ENCODE measurements at regions not wholly inside any gene's neighbourhood (a gene's known extent, or its start where the extent isn't known, plus 50 kb on each side); places are given as distances from the start of the nearest gene placed in this dataset.

DNA sequence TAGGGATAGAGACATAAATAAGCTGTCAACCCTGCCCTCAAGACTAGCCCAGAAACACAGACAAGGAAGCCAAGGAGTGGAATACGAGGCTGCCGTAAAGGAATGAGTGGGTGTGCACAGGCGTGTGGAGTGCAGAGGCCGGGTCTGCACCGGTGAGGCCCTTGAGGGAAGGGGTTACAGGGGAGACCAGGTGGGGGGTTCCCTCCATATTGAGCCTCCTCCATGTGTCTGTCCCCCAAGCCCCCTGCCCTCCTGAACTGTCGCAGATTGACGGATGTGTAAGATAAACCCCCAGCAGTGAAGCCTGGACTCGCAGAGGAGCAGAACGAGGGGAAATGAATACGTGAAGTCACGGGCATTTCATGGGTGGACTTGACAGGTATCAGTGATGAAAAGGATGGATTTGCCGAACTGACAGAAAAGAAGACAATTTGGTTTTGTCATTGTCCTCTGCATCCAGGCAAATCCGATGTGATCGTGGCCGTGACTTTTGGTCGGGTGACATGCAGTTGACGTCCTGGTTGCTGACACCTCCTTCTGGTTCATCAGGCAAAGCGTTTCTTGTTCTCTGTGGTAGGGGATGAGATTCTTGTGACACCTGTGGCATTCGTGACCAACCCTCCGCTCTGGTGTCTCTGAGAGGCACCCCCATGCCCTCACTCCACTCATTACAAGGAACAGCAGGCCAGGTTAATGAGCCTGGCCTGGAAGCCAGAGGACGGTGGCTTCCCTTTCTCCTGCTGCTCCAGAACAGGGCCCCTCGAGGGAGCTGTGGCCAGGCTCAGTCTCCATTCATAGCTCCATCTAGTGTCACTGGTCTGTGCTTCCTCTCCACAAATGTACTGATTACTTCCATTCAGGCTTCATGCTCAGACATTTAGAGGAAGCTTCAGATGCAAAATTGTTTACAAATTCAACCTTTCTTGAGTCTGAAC is 223.1 kb upstream of the B3GAT1 start:
- Mint-ChIP-seq H3K36me3 (ENCODE audit: low read depth) (no peaks in the 10 kb centered on the region), H3K9me3 (no peaks in the 10 kb centered on the region), H3K27me3 (no peaks in the 10 kb centered on the region), H3K27ac (no peak overlapping the region), H3K4me3 (no peak overlapping the region), H3K4me1 (ENCODE audit: low read depth) (no peaks in the 10 kb centered on the region)
- no peak for DNase-seq

DNA sequence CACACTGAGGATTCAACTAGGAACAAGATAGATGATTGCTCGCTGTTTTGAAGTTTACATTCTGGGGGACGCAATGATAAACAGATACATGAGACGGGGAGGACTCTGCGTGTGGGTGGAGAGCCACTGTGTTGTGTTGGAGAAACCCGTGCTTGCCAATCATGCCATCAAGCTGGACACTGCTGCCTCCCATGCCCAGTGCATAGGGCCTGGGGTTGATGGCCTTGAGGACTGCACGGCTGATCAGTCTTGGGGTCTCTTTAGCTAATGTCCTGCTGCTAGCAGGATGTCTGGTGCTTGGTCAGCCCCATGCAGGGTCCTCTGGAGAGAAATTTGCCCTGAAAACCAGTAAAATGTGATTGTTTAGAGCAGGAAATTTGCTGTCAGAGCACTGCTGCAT is 221.2 kb upstream of the B3GAT1 start:
- H3K4me1 Mint-ChIP-seq (ENCODE audit: low read depth), result no peaks in the 10 kb centered on the region
- no peak overlapping the region for H3K27ac Mint-ChIP-seq
- no peak overlapping the region for H3K4me3 Mint-ChIP-seq
- no peaks in the 10 kb centered on the region for H3K9me3 Mint-ChIP-seq
- H3K36me3 Mint-ChIP-seq (ENCODE audit: low read depth), result no peaks in the 10 kb centered on the region
- DNase-seq, result no peak
- H3K27me3 Mint-ChIP-seq, result peaks cover 5% of the 10 kb centered on the region

DNA sequence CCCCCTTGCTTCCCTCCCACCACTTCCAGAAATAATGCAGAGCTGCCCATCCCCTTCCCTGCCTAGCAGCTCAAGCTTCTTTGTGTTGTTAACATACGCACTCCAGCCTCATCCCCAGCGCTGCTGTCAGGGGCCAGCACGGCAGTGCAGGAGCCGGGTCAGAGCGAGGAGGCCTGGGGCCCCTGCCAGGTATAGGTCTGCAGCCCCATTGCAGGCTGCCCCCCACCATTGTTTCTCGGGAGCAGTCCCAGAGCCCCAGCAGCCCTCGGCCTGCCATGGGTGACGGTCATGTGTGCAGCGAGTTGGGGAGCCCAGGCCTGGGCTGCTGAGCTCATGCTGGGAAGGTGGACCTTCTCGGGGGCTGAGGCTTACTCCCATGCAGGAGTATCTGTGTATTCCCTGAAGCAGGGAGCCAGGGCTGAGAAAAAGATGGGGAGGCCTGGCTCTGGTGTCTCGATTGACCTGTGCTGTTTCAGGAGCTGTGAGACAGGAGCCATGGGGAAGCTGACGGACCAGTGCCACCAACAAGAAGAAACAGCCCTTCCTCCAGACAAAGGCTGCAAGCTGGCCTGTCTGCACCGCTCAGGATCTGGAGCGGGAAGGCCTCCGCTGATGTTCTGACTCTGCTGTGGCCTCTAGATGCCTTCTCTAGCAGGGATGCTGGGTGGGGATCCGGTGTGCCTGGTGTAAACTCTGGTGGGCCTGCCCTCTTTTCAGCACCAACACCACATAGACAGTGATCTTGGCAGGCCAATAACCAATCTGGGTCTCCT is 220.5 kb upstream of the B3GAT1 start:
- H3K27me3 Mint-ChIP-seq, result peaks cover 5% of the 10 kb centered on the region

GRCh38 chr11:134630861-134631260 is 218.8 kb upstream of the B3GAT1 start:
- H3K4me1 Mint-ChIP-seq (ENCODE audit: low read depth), result no peaks in the 10 kb centered on the region
- DNase-seq, result no peak
- H3K27ac Mint-ChIP-seq, result no peak overlapping the region
- no peaks in the 10 kb centered on the region for H3K36me3 Mint-ChIP-seq (ENCODE audit: low read depth)
- H3K9me3 Mint-ChIP-seq, result no peaks in the 10 kb centered on the region
- H3K27me3 Mint-ChIP-seq, result peaks cover 5% of the 10 kb centered on the region
- no peak overlapping the region for H3K4me3 Mint-ChIP-seq

More for the DNA sequence above, 220.5 kb upstream of the B3GAT1 start:
- no peaks in the 10 kb centered on the region for H3K9me3 Mint-ChIP-seq
- H3K36me3 Mint-ChIP-seq (ENCODE audit: low read depth), result no peaks in the 10 kb centered on the region
- no peaks in the 10 kb centered on the region for H3K4me1 Mint-ChIP-seq (ENCODE audit: low read depth)
- no peak for DNase-seq
- H3K27ac Mint-ChIP-seq, result no peak overlapping the region
- H3K4me3 Mint-ChIP-seq, result no peak overlapping the region

GRCh38 chr11:134628426-134628825 is 216.4 kb upstream of the B3GAT1 start:
- no peak for DNase-seq
- Mint-ChIP-seq H3K4me1 (ENCODE audit: low read depth) (no peaks in the 10 kb centered on the region), H3K27me3 (peaks cover 23% of the 10 kb centered on the region), H3K4me3 (no peak overlapping the region), H3K27ac (no peak overlapping the region), H3K9me3 (no peaks in the 10 kb centered on the region), H3K36me3 (ENCODE audit: low read depth) (no peaks in the 10 kb centered on the region)

GRCh38 chr11:134626032-134626431 is 214.0 kb upstream of the B3GAT1 start:
- Mint-ChIP-seq H3K27me3 (peaks cover 32% of the 10 kb centered on the region), H3K4me1 (ENCODE audit: low read depth) (no peaks in the 10 kb centered on the region), H3K27ac (no peak overlapping the region), H3K4me3 (no peak overlapping the region), H3K36me3 (ENCODE audit: low read depth) (no peaks in the 10 kb centered on the region), H3K9me3 (no peaks in the 10 kb centered on the region)
- no peak for DNase-seq

DNA sequence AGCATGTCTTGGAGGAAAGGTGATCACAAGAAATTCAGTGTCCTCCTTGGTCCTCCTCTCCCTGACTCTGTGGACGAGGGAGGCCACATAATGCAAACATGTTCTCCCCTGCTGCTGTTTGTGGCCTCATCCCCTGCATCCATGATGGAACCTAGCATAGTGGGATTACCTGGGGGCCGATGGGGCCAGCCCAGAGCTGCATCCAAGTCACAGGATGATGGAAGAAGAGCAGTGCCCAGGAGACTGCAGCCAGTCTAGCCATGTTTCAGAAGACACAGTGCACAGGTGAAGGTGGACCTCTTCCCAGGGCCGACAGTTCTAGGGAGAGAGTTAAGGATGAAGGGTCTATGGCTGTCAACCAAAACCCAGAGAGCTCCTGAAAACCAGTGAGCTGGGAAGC is 213.6 kb upstream of the B3GAT1 start:
- no peak overlapping the region for H3K27ac Mint-ChIP-seq
- no peak overlapping the region for H3K4me3 Mint-ChIP-seq
- no peaks in the 10 kb centered on the region for H3K4me1 Mint-ChIP-seq (ENCODE audit: low read depth)
- no peaks in the 10 kb centered on the region for H3K9me3 Mint-ChIP-seq
- DNase-seq, result no peak
- H3K27me3 Mint-ChIP-seq, result peaks cover 33% of the 10 kb centered on the region
- no peaks in the 10 kb centered on the region for H3K36me3 Mint-ChIP-seq (ENCODE audit: low read depth)

DNA sequence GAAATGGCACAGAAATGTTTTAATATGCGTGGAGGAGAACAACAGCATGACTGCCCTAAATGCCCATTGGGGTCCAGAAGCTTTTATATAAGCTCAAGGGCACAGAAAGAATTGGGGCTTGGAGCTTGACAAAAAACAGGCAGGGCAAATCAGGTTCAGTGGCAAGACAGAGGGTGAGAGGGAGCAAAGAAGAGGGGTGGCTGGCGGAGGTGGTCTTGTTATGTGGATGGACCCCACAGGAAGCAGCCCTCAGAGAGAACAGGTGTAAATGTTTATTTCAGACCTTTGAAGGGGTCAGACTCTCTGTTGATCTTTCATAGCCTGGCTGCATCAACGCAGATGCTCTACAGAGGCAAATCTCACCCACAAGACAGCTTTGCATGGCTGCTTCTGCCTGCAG is 213.1 kb upstream of the B3GAT1 start:
- Mint-ChIP-seq H3K27me3 (peaks cover 33% of the 10 kb centered on the region), H3K36me3 (ENCODE audit: low read depth) (no peaks in the 10 kb centered on the region), H3K9me3 (no peaks in the 10 kb centered on the region), H3K4me3 (no peak overlapping the region), H3K27ac (no peak overlapping the region), H3K4me1 (ENCODE audit: low read depth) (no peaks in the 10 kb centered on the region)
- no peak for DNase-seq

GRCh38 chr11:134624166-134624920 is 212.3 kb upstream of the B3GAT1 start:
- peaks cover 33% of the 10 kb centered on the region for H3K27me3 Mint-ChIP-seq
- no peak overlapping the region for H3K27ac Mint-ChIP-seq
- no peaks in the 10 kb centered on the region for H3K36me3 Mint-ChIP-seq (ENCODE audit: low read depth)
- DNase-seq, result no peak
- no peak overlapping the region for H3K4me3 Mint-ChIP-seq
- no peaks in the 10 kb centered on the region for H3K9me3 Mint-ChIP-seq
- H3K4me1 Mint-ChIP-seq (ENCODE audit: low read depth), result no peaks in the 10 kb centered on the region

DNA sequence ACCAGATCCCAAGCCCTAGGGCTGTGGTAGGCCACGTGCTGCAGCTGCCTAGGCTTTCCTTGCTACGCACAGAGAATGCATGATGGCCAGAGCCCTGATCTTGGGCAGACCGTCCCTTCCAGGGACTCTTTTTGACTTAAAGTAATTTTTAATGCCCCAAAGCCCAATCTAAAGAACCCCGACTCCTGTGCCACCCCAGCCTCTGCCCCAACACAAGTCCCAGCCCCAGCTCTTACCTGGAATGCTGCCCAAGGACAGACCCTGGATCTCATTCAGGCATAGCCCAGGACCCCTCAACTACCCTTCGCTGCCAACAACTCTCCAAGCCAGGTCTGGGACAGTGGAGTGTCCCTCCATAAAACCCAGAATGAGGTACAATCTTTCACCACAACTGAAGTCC is 211.7 kb upstream of the B3GAT1 start:
- H3K9me3 Mint-ChIP-seq, result no peaks in the 10 kb centered on the region
- H3K27me3 Mint-ChIP-seq, result peaks cover 30% of the 10 kb centered on the region
- no peaks in the 10 kb centered on the region for H3K4me1 Mint-ChIP-seq (ENCODE audit: low read depth)
- no peaks in the 10 kb centered on the region for H3K36me3 Mint-ChIP-seq (ENCODE audit: low read depth)
- no peak overlapping the region for H3K27ac Mint-ChIP-seq
- DNase-seq, result no peak
- no peak overlapping the region for H3K4me3 Mint-ChIP-seq

- DNase-seq, result no peak
- H3K36me3 Mint-ChIP-seq (ENCODE audit: low read depth), result no peaks in the 10 kb centered on the region
- peaks cover 28% of the 10 kb centered on the region for H3K27me3 Mint-ChIP-seq
- no peaks in the 10 kb centered on the region for H3K9me3 Mint-ChIP-seq
- H3K27ac Mint-ChIP-seq, result no peak overlapping the region
- no peaks in the 10 kb centered on the region for H3K4me1 Mint-ChIP-seq (ENCODE audit: low read depth)
- no peak overlapping the region for H3K4me3 Mint-ChIP-seq
Observed at GRCh38 chr11:134622458-134622857, 210.4 kb upstream of the B3GAT1 start.

- no peak overlapping the region for H3K27ac Mint-ChIP-seq
- DNase-seq, result no peak
- H3K27me3 Mint-ChIP-seq, result peaks cover 13% of the 10 kb centered on the region
- H3K9me3 Mint-ChIP-seq, result no peaks in the 10 kb centered on the region
- H3K4me3 Mint-ChIP-seq, result no peak overlapping the region
- no peaks in the 10 kb centered on the region for H3K36me3 Mint-ChIP-seq (ENCODE audit: low read depth)
- H3K4me1 Mint-ChIP-seq (ENCODE audit: low read depth), result no peaks in the 10 kb centered on the region
Observed at GRCh38 chr11:134617360-134617759, 205.3 kb upstream of the B3GAT1 start.

DNA sequence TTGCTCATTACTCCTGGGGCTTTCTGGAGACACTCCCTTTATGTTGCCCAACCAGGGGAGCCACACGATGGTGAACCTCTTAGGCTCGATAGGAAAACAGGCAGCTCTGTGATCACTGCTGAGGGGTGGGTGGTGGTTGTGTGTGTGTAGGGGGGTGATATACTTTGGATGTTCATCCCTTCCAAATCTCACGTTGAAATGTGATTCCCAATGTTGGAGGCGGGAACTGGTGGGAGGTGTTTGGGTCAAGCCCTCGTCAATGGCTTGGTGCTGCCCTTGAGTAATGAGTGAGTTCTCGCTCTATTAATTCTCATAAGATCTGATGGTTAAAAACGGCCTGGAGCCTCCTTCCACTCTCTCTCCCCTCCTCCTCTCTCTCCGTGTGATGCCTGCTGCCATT is 204.0 kb upstream of the B3GAT1 start:
- Mint-ChIP-seq H3K27me3 (peaks cover 11% of the 10 kb centered on the region), H3K4me1 (ENCODE audit: low read depth) (no peaks in the 10 kb centered on the region), H3K27ac (no peak overlapping the region), H3K36me3 (ENCODE audit: low read depth) (no peaks in the 10 kb centered on the region), H3K4me3 (no peak overlapping the region), H3K9me3 (no peaks in the 10 kb centered on the region)
- DNase-seq, result no peak

DNA sequence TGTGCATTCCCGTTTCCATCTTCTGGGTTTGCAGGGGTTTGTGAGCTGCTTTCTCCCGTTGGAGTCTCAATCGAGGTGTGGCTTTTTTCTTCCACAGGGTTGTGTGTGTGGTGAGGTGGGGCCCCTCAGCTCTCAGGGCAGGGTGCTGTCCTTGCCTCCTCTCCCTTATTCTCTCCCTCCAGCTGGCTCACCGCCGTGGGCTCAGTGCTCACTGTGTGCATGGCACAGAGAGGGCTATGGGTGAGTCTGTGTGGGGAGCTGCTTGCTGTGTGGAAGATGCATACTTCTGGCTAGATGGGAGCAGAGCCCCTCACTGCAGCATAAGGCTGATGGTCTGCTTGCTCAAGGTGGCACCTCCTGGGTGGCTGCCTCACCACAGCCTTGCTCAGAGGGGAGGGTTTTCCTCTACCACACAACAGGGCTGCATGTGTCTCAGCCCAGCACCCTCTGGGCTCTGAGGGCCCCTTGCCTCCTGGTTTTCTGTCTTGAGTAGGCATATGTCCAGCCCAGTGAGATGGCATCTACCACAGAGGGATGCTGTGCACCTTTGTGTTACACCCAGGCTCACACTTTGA is 203.1 kb upstream of the B3GAT1 start:
- Mint-ChIP-seq H3K4me3 (no peak overlapping the region), H3K36me3 (ENCODE audit: low read depth) (no peaks in the 10 kb centered on the region), H3K27me3 (peaks cover 10% of the 10 kb centered on the region), H3K4me1 (ENCODE audit: low read depth) (no peaks in the 10 kb centered on the region), H3K9me3 (no peaks in the 10 kb centered on the region), H3K27ac (no peak overlapping the region)
- no peak for DNase-seq

Measured in activated T-cell treated with anti-CD3 and anti-CD28 coated beads, Interleukin-2, amount 50 U/mL, for 24 hours (primary cell).